ENCODE measurements at regions not wholly inside any gene's neighbourhood (a gene's known extent, or its start where the extent isn't known, plus 50 kb on each side); places are given as distances from the start of the nearest gene placed in this dataset.
"Not testable (repeated sequence)": the region's sequence is repeated elsewhere in the genome, so short reads cannot be mapped to it uniquely, and the experiment has no call there.

- DNase-seq = no peak
Measured at GRCh38 chr12:131276501-131277185, 322.9 kb downstream of the ADGRD1 start.

GRCh38 chr12:131277186-131278091 is 323.7 kb downstream of the ADGRD1 start:
- not testable (repeated sequence) for DNase-seq

- not testable (repeated sequence) for DNase-seq
Measured at GRCh38 chr12:131278451-131279115, 324.9 kb downstream of the ADGRD1 start.

- DNase-seq = no peak
Measured at GRCh38 chr12:131279281-131279921, 325.7 kb downstream of the ADGRD1 start.

- DNase-seq = no peak
Measured at GRCh38 chr12:131280426-131280825, 326.7 kb downstream of the ADGRD1 start.

- DNase-seq = no peak
Measured at GRCh38 chr12:131281016-131281415, 327.3 kb downstream of the ADGRD1 start.

- no peak for DNase-seq
Measured at GRCh38 chr12:131282292-131283080, 328.8 kb downstream of the ADGRD1 start.

GRCh38 chr12:131283191-131283861 is 329.6 kb downstream of the ADGRD1 start:
- no peak for DNase-seq

GRCh38 chr12:131283862-131284825 is 330.4 kb downstream of the ADGRD1 start:
- not testable (repeated sequence) for DNase-seq

- peak; percentile 7 for DNase-seq
Measured at GRCh38 chr12:131284954-131285904, 331.5 kb downstream of the ADGRD1 start.

GRCh38 chr12:131285905-131286295 is 332.2 kb downstream of the ADGRD1 start:
- DNase-seq = not testable (repeated sequence)

- DNase-seq = not testable (repeated sequence)
Measured at GRCh38 chr12:131286301-131286700, 332.6 kb downstream of the ADGRD1 start.

GRCh38 chr12:131287015-131287937 is 333.6 kb downstream of the ADGRD1 start:
- no peak for DNase-seq

GRCh38 chr12:131287938-131288764 is 334.4 kb downstream of the ADGRD1 start:
- DNase-seq = no peak

GRCh38 chr12:131288765-131289695 is 335.3 kb downstream of the ADGRD1 start:
- DNase-seq = not testable (repeated sequence)

Data from fibroblast of skin of back (primary cell).